Esophagus (tissue), 2 donors: ENCODE measurements at regions not wholly inside any gene's neighbourhood (a gene's known extent, or its start where the extent isn't known, plus 50 kb on each side); places are given as distances from the start of the nearest gene placed in this dataset.

Experiments used
- H3K27ac ChIP-seq, 2 donors: one replicate each; pipeline ENCODE4 v1.5.1; 2013; ENCODE audit warnings: low read depth in 2 of 2, mild to moderate bottlenecking in 2 of 2, inconsistent platforms in 1 of 2, low read length in 1 of 2, moderate library complexity in 1 of 2
- H3K27me3 ChIP-seq, 2 donors: one replicate each; pipeline ENCODE4 v1.6.1; 2013; ENCODE audit warnings: low read length in 2 of 2, control low read depth in 1 of 2, mild to moderate bottlenecking in 1 of 2; ENCODE audit not compliant: insufficient read depth in 2 of 2, control insufficient read depth in 1 of 2
- H3K36me3 ChIP-seq, 2 donors: one replicate each; pipeline ENCODE4 v1.6.1; 2013; ENCODE audit warnings: low read length in 1 of 2; ENCODE audit not compliant: control insufficient read depth in 2 of 2, insufficient read depth in 2 of 2
- H3K4me1 ChIP-seq, 2 donors: one replicate each; pipeline ENCODE4 v1.6.1; 2013; ENCODE audit warnings: low read length in 1 of 2; ENCODE audit not compliant: control insufficient read depth in 2 of 2, insufficient read depth in 2 of 2
- H3K4me3 ChIP-seq, 2 donors: one replicate each; pipeline ENCODE4 v1.5.1; 2013; ENCODE audit warnings: low read length in 2 of 2, mild to moderate bottlenecking in 2 of 2, low read depth in 1 of 2, moderate library complexity in 1 of 2
- H3K9me3 ChIP-seq, 2 donors: one replicate each; pipeline ENCODE4 v1.6.1; 2013; ENCODE audit warnings: mild to moderate bottlenecking in 2 of 2, low read depth in 1 of 2, low read length in 1 of 2, moderate library complexity in 1 of 2; ENCODE audit not compliant: control insufficient read depth in 2 of 2, insufficient read depth in 1 of 2
- WGBS, 2 donors: extraction: QIAGEN DNeasy Blood & Tissue Kit; methylation state at CpG; one replicate each; pipeline ENCODE4 v1.1.7; 2013; 5-methylcytosine and 5-hydroxymethylcytosine counted together
- donor health status: healthy with polysubstance abuse.
- donor health status: Bipolar disorder and iron deficiency.

DNA sequence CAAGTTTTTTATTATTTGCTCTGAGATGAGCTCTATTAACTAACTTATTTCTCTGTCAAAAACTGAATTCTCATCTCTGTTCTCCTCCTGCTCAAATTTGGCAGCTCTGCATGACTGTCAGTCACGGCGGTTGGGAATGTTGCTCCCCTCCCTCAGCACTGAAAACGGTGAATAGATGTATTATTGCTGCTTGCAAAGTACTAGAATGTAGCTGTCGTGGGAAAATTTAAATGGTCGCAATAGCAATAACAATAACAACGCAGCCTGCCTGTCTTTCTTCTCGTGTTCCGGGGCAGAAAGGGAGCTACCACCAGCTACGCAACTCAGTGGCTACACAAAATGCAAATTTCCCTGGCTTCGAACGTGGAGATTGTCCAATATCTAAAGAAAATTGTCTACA lies 125.6 kb upstream of the FRY start:
- no peaks in the 10 kb centered on the region for H3K27me3 ChIP-seq
- H3K9me3 ChIP-seq, result no peaks in the 10 kb centered on the region
- H3K36me3 ChIP-seq, result no peaks in the 10 kb centered on the region
- H3K27ac ChIP-seq, result no peak overlapping the region
- no peaks in the 10 kb centered on the region for H3K4me1 ChIP-seq
- H3K4me3 ChIP-seq, result no peak overlapping the region
- WGBS, 2 donors, result 62 to 69% methylated on average over 11 of the region's 11 CpGs

DNA sequence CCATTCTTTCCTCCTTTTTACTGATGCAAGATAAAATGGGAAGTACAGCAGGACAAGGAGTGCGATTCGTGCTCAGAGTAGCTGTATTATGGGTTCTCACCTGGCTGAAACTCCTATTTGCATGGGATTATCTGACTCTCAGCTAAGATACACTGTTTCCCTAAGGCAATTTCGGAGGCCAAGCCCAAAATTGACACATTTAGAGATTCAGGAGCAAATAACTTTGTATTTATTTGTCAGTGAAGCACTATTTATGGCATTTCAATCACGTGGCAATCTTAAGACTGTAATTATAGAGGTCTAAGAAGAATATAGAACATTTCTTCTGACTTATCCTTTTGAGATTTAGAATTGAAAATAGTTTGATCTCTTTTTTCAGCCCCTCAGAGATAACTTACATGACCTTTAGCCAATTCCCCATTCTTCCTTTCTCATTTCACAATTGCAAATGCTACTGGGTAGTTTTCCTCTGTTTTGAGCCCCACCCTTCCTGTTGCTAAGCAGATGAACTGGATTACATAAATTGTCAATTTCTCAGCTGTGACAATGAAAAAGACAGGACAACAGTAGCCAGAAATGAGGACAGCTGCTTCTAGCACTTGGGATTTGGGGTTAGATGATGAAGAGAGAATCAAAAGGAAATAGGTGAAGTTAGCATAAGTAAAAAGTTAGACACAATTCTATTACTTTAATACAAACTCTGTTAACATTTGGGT lies 122.7 kb upstream of the FRY start:
- Histone ChIP-seq H3K4me3 (no peak overlapping the region), H3K27ac (no peak overlapping the region), H3K9me3 (no peaks in the 10 kb centered on the region), H3K4me1 (no peaks in the 10 kb centered on the region), H3K36me3 (no peaks in the 10 kb centered on the region), H3K27me3 (no peaks in the 10 kb centered on the region)
- 50 to 54% methylated on average over 4 of the region's 4 CpGs for WGBS, 2 donors

DNA sequence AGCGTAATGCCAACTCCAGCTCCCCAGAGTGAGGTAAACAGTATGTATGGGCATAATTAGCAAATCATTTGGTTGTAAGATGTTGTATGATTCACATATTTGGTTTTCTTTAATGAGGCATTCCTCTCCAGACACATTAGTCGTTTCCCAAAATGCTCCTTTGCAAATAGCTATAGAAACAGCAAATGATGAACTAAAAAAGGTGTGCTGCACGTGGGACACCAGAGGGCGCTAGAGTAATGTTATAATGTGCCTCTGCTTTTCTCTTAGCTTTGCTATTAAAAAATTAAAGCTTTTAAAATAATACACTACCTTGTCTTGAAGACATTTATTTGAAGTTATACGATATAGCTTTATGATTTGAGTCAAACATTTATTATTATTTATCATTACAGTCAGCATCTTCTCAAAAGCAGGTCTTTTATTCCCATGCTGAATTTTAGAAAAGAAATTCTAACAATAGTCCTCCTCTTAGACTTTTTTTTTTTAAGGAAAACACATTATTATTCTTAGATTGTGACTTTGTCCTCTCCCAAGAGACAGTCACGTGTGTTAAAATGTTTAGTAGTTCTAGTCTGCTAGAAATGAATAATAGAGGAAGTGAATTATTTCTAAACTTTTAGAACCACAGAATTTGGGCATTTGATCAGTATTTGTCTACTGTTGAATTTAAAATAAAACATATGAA lies 121.6 kb upstream of the FRY start:
- Histone ChIP-seq H3K36me3 (no peaks in the 10 kb centered on the region), H3K27ac (no peak overlapping the region), H3K27me3 (no peaks in the 10 kb centered on the region), H3K4me1 (no peaks in the 10 kb centered on the region), H3K4me3 (no peak overlapping the region), H3K9me3 (no peaks in the 10 kb centered on the region)
- WGBS, 2 donors, result 13 to 15% methylated on average over 6 of the region's 6 CpGs

DNA sequence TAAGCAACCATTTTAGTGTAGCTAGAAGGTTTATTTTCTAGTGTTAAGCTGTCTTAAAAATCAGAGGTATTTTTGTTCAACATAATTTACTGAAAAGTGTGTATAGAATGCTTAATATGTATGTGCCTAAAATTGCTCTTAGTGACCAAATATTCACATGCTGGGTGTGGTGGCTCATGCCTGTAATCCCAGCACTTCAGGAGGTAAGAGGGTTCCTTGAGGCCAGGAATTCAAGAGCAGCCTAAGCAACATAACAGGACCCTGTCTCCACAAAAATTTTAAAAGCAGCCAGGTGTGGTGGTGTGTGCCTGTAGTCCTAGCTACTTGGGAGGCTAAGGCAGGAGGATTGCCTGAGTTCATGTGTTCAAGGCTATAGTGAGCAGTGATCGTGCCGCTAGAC lies 120.9 kb upstream of the FRY start:
- no peak overlapping the region for H3K4me3 ChIP-seq
- H3K36me3 ChIP-seq, result no peaks in the 10 kb centered on the region
- no peaks in the 10 kb centered on the region for H3K4me1 ChIP-seq
- H3K9me3 ChIP-seq, result no peaks in the 10 kb centered on the region
- 88 to 96% methylated on average over 2 of the region's 2 CpGs for WGBS, 2 donors
- no peak overlapping the region for H3K27ac ChIP-seq
- no peaks in the 10 kb centered on the region for H3K27me3 ChIP-seq

DNA sequence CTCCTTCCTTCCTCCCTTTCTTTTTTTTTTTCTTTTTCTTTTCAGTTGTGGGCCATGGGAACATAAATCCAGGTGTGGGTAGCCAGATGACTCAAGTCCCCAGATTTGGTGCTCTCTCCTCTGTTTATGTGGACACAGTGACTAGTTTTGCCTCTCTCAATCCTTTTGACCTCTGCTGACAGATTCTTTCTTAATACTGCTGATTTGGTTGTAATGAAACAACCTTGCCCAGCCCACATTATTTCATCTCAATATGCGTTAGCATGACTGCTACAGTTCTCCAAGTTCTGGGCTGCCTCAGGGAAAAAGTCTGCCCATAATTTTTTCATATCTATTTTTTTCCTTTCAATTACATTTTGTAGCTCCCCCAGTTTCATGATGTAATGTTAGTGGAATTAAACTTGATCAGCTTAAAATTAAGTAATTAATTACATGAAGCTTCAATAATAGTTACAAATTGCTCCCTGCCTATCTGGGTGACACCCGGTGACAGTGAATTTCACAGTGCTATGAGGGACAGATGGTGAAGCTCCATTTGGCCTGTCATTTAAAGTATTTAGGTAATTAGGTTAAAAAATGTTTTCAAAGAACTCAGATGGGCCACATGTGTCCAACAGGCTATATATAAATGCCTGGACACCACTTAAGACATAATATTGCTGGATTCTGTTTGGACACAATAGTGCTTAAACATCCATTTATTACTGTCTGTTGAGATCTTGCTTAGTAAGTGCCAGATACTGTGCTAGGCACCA lies 118.8 kb upstream of the FRY start:
- Histone ChIP-seq H3K4me1 (no peaks in the 10 kb centered on the region), H3K36me3 (no peaks in the 10 kb centered on the region), H3K27ac (no peak overlapping the region), H3K9me3 (no peaks in the 10 kb centered on the region), H3K27me3 (no peaks in the 10 kb centered on the region), H3K4me3 (no peak overlapping the region)
- 74 to 76% methylated on average over 2 of the region's 2 CpGs for WGBS, 2 donors

DNA sequence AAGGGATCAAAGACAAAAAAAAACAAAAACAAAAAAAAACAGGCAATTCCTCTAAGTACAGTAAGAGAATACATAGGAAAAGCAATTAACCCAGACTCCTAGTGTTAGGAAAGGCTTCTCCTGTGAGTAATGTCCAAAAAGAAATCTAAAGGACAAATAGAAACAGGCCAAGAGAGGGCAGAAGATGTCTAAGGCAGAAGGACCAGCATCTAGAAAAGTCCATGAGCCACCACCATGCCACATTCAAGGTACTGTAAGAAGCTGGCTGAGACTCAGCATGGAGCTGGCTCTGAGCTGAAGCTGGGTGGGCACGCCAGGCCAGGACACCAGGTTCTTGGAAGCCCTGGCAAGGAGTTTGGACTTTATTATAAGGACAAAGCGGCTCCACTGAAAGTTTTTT lies 118.1 kb upstream of the FRY start:
- Histone ChIP-seq H3K9me3 (no peaks in the 10 kb centered on the region), H3K27me3 (no peaks in the 10 kb centered on the region), H3K4me3 (no peak overlapping the region), H3K36me3 (no peaks in the 10 kb centered on the region), H3K27ac (no peak overlapping the region), H3K4me1 (no peaks in the 10 kb centered on the region)
- 88 to 92% methylated on average over 2 of the region's 2 CpGs for WGBS, 2 donors

DNA sequence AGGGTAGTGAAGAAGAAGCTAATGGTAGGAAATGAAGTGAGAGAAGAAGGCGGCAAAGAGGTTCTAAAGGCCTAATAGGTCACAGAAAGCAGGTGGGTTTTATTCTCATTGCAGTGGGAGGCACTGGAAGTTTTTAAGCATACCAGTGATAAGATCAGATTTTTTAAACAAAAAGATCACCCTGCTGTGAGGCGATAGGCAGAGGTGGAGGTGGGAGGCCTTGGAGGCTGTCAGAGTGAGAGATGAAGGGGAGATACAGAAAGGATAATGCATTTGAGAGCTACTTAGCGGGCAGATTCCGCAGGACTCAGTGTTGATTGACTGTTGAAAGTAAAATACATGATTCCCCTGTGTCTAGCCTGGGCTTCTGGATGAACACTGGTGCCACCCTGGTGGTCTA lies 116.7 kb upstream of the FRY start:
- H3K27me3 ChIP-seq, result no peaks in the 10 kb centered on the region
- H3K36me3 ChIP-seq, result no peaks in the 10 kb centered on the region
- H3K27ac ChIP-seq, result no peak overlapping the region
- no peaks in the 10 kb centered on the region for H3K9me3 ChIP-seq
- H3K4me1 ChIP-seq, result no peaks in the 10 kb centered on the region
- WGBS, 2 donors, result 94 to 96% methylated on average over 4 of the region's 4 CpGs
- no peak overlapping the region for H3K4me3 ChIP-seq

DNA sequence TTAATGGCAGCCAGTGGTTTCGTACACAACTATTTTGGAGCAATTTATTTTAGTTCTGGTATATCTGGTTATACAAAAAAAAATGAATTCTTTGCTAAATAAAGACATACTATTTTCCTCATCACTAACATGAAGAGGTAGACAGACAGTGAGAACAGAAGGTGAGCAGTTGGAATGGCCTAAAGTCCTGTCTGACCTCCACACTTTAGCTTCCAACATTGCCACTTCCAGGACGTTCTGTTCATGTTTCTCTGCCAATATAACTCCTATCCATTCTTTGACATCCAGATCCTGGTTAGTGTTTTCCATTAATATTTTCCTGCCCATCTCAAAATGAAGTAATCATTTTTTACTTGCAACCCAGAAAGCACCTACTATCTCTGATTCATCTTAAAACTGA lies 112.9 kb upstream of the FRY start:
- Histone ChIP-seq H3K27ac (no peak overlapping the region), H3K4me1 (no peaks in the 10 kb centered on the region), H3K4me3 (no peak overlapping the region), H3K9me3 (no peaks in the 10 kb centered on the region), H3K36me3 (no peaks in the 10 kb centered on the region), H3K27me3 (no peaks in the 10 kb centered on the region)
- WGBS, 2 donors, result 83 to 85% methylated on average over 2 of the region's 2 CpGs

DNA sequence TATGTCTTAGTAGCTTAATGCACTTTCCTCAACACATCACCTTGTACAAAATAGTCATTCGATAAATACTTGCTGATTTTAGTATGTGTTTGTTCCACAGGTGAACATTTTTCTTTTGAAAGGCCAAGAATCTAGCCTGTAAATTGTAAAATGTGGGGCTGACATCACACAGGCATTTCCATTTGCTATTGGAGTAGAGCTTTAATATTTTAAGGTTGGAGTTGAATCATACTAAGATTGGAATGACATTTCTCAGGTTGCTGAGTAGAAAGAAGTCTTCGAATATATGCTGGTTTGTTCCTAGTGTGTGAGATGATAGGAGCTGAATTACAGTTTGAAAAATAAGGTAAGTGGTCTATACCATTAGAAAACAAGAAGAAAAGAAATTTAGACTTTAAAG lies 112.3 kb upstream of the FRY start:
- Histone ChIP-seq H3K4me1 (no peaks in the 10 kb centered on the region), H3K36me3 (no peaks in the 10 kb centered on the region), H3K9me3 (no peaks in the 10 kb centered on the region), H3K27ac (no peak overlapping the region), H3K4me3 (no peak overlapping the region), H3K27me3 (no peaks in the 10 kb centered on the region)
- 95% methylated on average over 2 of the region's 2 CpGs for WGBS, 2 donors
